ENCODE measurements at regions not wholly inside any gene's neighbourhood (a gene's known extent, or its start where the extent isn't known, plus 50 kb on each side); places are given as distances from the start of the nearest gene placed in this dataset.

- no peaks in the 10 kb centered on the region for H3K27me3 Mint-ChIP-seq (ENCODE audit: low read depth)
- no peak for TF ChIP-seq CTCF (conservative IDR thresholded peaks at IDR 0.05)
- H3K27ac Mint-ChIP-seq (ENCODE audit: unreplicated experiment): no peak overlapping the region
- peak overlapping the region; percentile 81 for H3K4me3 Mint-ChIP-seq
- no peaks in the 10 kb centered on the region for H3K9me3 Mint-ChIP-seq
- H3K4me1 Mint-ChIP-seq: peaks cover 24% of the 10 kb centered on the region
- H3K36me3 Mint-ChIP-seq (ENCODE audit: low read depth): no peaks in the 10 kb centered on the region
- no peak for DNase-seq (ENCODE audit: low read depth, low spot score)
These were observed 176.7 kb upstream of the PPP2R2B start for GRCh38 chr5:147055089-147055826.

DNA sequence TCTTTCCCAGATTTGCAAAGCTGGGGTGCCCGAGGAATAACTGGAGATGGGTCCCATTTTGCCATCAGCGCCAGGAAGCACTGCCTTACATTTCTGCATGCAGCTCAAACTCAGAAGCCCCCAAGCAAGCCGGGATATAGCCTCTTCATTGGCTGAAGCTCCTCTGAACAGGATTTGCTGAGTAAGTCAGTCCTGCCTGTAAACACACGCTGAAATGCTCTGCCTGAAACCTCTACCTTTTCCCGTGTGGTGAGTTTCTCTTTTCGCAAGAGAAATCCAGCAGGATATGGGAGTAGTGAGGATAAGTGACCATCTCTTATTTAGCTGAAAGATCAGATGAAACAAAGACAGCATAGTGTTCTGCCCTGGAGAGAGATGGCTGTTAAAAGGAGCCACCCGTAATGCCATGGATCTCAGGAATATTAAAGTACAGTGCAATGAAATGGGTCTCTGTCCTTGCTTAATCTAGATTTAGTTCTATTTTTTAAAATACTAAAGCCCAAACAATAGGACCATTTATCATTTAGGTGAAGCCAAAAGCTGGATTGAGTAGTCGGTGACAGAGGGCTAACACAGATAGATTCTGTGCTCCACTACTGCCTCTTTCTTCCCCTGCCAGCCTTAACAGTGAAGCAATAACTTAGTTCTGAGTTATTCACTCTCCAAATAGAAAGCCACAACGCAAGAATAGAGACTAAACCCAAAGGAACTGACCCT, 177.5 kb upstream of the PPP2R2B start:
- TF ChIP-seq CTCF (conservative IDR thresholded peaks at IDR 0.05): no peak
- Mint-ChIP-seq H3K27ac (ENCODE audit: unreplicated experiment) (peak overlapping the region; percentile 94), H3K9me3 (no peaks in the 10 kb centered on the region), H3K4me1 (peaks cover 24% of the 10 kb centered on the region), H3K36me3 (ENCODE audit: low read depth) (no peaks in the 10 kb centered on the region), H3K4me3 (peak overlapping the region; percentile 81), H3K27me3 (ENCODE audit: low read depth) (no peaks in the 10 kb centered on the region)
- DNase-seq (ENCODE audit: low read depth, low spot score): peak; percentile 11

GRCh38 chr5:147057051-147057450, 177.8 kb upstream of the STK32A start:
- no peak overlapping the region for H3K27ac Mint-ChIP-seq (ENCODE audit: unreplicated experiment)
- peaks cover 24% of the 10 kb centered on the region for H3K4me1 Mint-ChIP-seq
- no peaks in the 10 kb centered on the region for H3K9me3 Mint-ChIP-seq
- TF ChIP-seq CTCF (conservative IDR thresholded peaks at IDR 0.05): no peak
- no peak overlapping the region for H3K4me3 Mint-ChIP-seq
- DNase-seq (ENCODE audit: low read depth, low spot score): no peak
- no peaks in the 10 kb centered on the region for H3K27me3 Mint-ChIP-seq (ENCODE audit: low read depth)
- H3K36me3 Mint-ChIP-seq (ENCODE audit: low read depth): no peaks in the 10 kb centered on the region

DNA sequence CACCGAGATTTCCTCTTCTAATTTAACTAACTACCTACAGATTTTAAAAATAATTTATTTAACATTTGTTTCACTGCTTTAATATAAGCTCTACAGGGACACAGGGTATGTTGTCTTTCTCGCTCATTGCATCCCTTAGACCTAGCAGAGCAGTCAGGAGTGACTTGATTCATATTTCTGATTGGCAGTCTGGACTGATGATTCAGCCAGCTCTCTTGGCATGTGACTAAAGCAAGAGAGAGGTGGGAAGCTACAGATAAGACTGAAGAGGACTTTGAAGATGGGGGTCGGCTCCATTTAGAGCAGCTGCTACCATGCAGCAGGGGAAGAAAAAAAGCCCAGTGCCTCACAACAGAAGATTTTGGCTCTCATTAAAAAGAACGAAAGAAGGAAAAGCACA, 173.4 kb upstream of the STK32A start:
- H3K9me3 Mint-ChIP-seq: no peaks in the 10 kb centered on the region
- no peaks in the 10 kb centered on the region for H3K27me3 Mint-ChIP-seq (ENCODE audit: low read depth)
- H3K27ac Mint-ChIP-seq (ENCODE audit: unreplicated experiment): no peak overlapping the region
- no peaks in the 10 kb centered on the region for H3K36me3 Mint-ChIP-seq (ENCODE audit: low read depth)
- peaks cover 6% of the 10 kb centered on the region for H3K4me1 Mint-ChIP-seq
- H3K4me3 Mint-ChIP-seq: no peak overlapping the region
- no peak for TF ChIP-seq CTCF (conservative IDR thresholded peaks at IDR 0.05)
- no peak for DNase-seq (ENCODE audit: low read depth, low spot score)

DNA sequence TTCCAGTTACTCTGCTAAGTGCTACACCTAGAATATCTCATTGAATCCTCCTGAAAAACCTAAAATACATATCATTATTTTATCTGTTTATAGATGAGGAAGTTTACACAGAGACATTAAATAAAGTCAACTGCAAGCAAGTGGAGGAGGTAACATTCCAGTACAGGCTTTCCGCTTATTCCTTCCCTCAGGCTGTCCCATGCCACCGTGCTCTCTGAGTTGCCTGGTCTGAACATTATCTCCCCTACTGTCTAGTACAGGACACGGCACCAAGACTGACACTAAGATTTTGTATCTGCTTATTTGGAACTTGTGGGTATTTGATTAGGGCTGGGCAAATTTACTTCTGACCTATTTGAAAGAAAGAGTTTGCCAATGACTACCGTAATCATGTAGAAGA, 172.4 kb upstream of the STK32A start:
- no peak for TF ChIP-seq CTCF (conservative IDR thresholded peaks at IDR 0.05)
- H3K4me1 Mint-ChIP-seq: no peaks in the 10 kb centered on the region

More for the DNA sequence above, 172.4 kb upstream of the STK32A start:
- Mint-ChIP-seq H3K36me3 (ENCODE audit: low read depth) (no peaks in the 10 kb centered on the region), H3K27me3 (ENCODE audit: low read depth) (no peaks in the 10 kb centered on the region), H3K27ac (ENCODE audit: unreplicated experiment) (no peak overlapping the region), H3K4me3 (no peak overlapping the region), H3K9me3 (no peaks in the 10 kb centered on the region)
- DNase-seq (ENCODE audit: low read depth, low spot score): no peak
